PFSK-1 (cell line): ENCODE measurements at regions not wholly inside any gene's neighbourhood (a gene's known extent, or its start where the extent isn't known, plus 50 kb on each side); places are given as distances from the start of the nearest gene placed in this dataset.

Experiments used
- POLR2AphosphoS5 ChIP-seq: IDR thresholded peaks from 2 replicates; pipeline ENCODE4 v1.6.1; 2012; ENCODE audit warnings: low read depth, mild to moderate bottlenecking, control low read depth, low read length, moderate library complexity
- TAF1 ChIP-seq: IDR thresholded peaks from 2 replicates; pipeline ENCODE4 v1.6.1; 2012; ENCODE audit warnings: low read length, control low read depth, borderline replicate concordance; ENCODE audit not compliant: insufficient read depth
- TF ChIP-seq, protein P1 (sequence below), 2 experiments: IDR thresholded peaks; 2 replicates each; pipeline versions ENCODE4 v1.6.1 to v1.8.0; 2011 to 2012; ENCODE audit warnings: low read depth in 2 of 2, low read length in 2 of 2, control low read depth in 1 of 2, inconsistent platforms in 1 of 2, mild to moderate bottlenecking in 1 of 2, moderate library complexity in 1 of 2; ENCODE audit not compliant: insufficient read depth in 1 of 2

GRCh38 chr14:28298156-28298555 lies 468.4 kb upstream of the FOXG1 start:
- TF ChIP-seq, protein P1, sequence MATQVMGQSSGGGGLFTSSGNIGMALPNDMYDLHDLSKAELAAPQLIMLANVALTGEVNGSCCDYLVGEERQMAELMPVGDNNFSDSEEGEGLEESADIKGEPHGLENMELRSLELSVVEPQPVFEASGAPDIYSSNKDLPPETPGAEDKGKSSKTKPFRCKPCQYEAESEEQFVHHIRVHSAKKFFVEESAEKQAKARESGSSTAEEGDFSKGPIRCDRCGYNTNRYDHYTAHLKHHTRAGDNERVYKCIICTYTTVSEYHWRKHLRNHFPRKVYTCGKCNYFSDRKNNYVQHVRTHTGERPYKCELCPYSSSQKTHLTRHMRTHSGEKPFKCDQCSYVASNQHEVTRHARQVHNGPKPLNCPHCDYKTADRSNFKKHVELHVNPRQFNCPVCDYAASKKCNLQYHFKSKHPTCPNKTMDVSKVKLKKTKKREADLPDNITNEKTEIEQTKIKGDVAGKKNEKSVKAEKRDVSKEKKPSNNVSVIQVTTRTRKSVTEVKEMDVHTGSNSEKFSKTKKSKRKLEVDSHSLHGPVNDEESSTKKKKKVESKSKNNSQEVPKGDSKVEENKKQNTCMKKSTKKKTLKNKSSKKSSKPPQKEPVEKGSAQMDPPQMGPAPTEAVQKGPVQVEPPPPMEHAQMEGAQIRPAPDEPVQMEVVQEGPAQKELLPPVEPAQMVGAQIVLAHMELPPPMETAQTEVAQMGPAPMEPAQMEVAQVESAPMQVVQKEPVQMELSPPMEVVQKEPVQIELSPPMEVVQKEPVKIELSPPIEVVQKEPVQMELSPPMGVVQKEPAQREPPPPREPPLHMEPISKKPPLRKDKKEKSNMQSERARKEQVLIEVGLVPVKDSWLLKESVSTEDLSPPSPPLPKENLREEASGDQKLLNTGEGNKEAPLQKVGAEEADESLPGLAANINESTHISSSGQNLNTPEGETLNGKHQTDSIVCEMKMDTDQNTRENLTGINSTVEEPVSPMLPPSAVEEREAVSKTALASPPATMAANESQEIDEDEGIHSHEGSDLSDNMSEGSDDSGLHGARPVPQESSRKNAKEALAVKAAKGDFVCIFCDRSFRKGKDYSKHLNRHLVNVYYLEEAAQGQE (IDR thresholded peaks at IDR 0.05; ENCODE audit: insufficient read depth in 1 of 2, low read depth in 2 of 2, low read length in 2 of 2), result no peak
- TF ChIP-seq POLR2AphosphoS5 (no peak), TAF1 (no peak)
